Adrenal gland (tissue), 9 donors: ENCODE measurements at regions not wholly inside any gene's neighbourhood (a gene's known extent, or its start where the extent isn't known, plus 50 kb on each side); places are given as distances from the start of the nearest gene placed in this dataset.

Experiments
- DNase-seq, 7 donors: peaks; one replicate each; pipeline ENCODE4 v3.0.0-alpha.2; 2019 to 2020
- H3K27ac ChIP-seq, 5 donors: fragments of 200-600 bp; sonication (generic) in 4 of 5; 1 replicate in 3 of 5; 2 replicates in 2 of 5; pipeline versions ENCODE4 v1.5.1 to v1.8.0; 2016 to 2020; ENCODE audit warnings: mild to moderate bottlenecking in 1 of 5
- H3K27me3 ChIP-seq: fragments of 200-600 bp; 2 replicates; pipeline ENCODE4 v1.8.0; 2021
- H3K36me3 ChIP-seq, 2 donors: fragments of 200-600 bp; replicated peaks in 1 of 2; 1 replicate in 1 of 2; 2 replicates in 1 of 2; pipeline versions ENCODE4 v1.5.1 to v1.8.0; 2018 to 2022
- H3K4me1 ChIP-seq, 2 donors: fragments of 200-600 bp; replicated peaks in 1 of 2; 1 replicate in 1 of 2; 2 replicates in 1 of 2; pipeline versions ENCODE4 v1.5.1 to v1.8.0; 2018 to 2021
- H3K4me3 ChIP-seq, 4 donors: fragments of 200-600 bp; sonication (generic) in 3 of 4; one replicate each; pipeline ENCODE4 v1.5.1; 2016 to 2018
- H3K9me3 ChIP-seq, 3 donors: fragments of 200-600 bp; sonication (generic) in 1 of 3; replicated peaks in 1 of 3; 1 replicate in 2 of 3; 2 replicates in 1 of 3; pipeline versions ENCODE4 v1.5.1 to v1.8.0; 2016 to 2021
- POLR2A ChIP-seq, 2 donors: fragments of 450-650 bp; IDR thresholded peaks; one replicate each; pipeline ENCODE4 v1.6.1; 2017; ENCODE audit warnings: antibody characterized with exemption in 2 of 2, mild to moderate bottlenecking in 2 of 2, moderate library complexity in 1 of 2
- WGBS, 4 donors: extraction: QIAGEN DNeasy Blood & Tissue Kit in 2 of 4; methylation state at CpG; one replicate each; pipeline versions ENCODE4 v1.1.5 to v1.1.7; 2013 to 2017; 5-methylcytosine and 5-hydroxymethylcytosine counted together
- intact Hi-C, 2 donors: fragments of 100-400 bp; cut with DNase I; formaldehyde crosslinking; loops; one replicate each; pipeline versions ENCODE4 v1.14.1 to v1.15.0; 2022 to 2023
- TF ChIP-seq, protein P1 (sequence below), 6 experiments: fragments of 450-650 bp in 4 of 6; fragments of 200-600 bp in 2 of 6; sonication (generic) in 1 of 6; IDR thresholded peaks; 1 replicate in 5 of 6; 2 replicates in 1 of 6; pipeline versions ENCODE4 v1.5.1 to v1.8.0; 2016 to 2021; ENCODE audit warnings: antibody characterized with exemption in 6 of 6, mild to moderate bottlenecking in 2 of 6, moderate library complexity in 1 of 6
- donor health status: healthy with polysubstance abuse.
- donor health status: Bipolar disorder and iron deficiency.
- donor health status: DM: yes; HTN: yes; CAD: no.
- donor health status: DM: no; HTN: no; CAD: no.
- donor health status: DM: no; HTN: no; CAD: no.

DNA sequence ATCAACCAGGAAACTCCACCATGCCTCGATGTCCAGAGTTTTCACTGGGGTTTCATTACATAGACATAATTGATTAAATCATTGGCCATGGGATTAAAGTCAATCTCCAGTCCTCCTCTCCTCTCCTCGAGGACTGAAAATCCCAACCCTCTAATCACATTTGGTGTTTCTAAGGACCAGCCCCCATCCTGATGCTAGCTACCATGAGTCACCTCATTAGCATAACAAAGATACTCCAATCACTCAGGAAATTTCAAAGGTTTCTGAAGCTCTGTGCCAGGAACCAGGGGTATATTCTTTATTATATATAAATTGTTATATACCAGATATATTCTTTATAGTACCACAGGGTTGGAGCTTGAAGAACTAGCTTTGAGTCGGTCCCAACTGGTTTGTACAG lies 177.5 kb upstream of the PRNP start:
- H3K36me3 ChIP-seq, result no peaks in the 10 kb centered on the region
- no peaks in the 10 kb centered on the region for H3K27me3 ChIP-seq
- TF ChIP-seq POLR2A (IDR thresholded peaks at IDR 0.05), result no peak
- TF ChIP-seq, protein P1, sequence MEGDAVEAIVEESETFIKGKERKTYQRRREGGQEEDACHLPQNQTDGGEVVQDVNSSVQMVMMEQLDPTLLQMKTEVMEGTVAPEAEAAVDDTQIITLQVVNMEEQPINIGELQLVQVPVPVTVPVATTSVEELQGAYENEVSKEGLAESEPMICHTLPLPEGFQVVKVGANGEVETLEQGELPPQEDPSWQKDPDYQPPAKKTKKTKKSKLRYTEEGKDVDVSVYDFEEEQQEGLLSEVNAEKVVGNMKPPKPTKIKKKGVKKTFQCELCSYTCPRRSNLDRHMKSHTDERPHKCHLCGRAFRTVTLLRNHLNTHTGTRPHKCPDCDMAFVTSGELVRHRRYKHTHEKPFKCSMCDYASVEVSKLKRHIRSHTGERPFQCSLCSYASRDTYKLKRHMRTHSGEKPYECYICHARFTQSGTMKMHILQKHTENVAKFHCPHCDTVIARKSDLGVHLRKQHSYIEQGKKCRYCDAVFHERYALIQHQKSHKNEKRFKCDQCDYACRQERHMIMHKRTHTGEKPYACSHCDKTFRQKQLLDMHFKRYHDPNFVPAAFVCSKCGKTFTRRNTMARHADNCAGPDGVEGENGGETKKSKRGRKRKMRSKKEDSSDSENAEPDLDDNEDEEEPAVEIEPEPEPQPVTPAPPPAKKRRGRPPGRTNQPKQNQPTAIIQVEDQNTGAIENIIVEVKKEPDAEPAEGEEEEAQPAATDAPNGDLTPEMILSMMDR (IDR thresholded peaks at IDR 0.05), result no peak
- H3K4me3 ChIP-seq, result no peak overlapping the region
- no peaks in the 10 kb centered on the region for H3K9me3 ChIP-seq
- 75 to 88% (median 84%) methylated on average over 3 of the region's 3 CpGs for WGBS, 4 donors
- H3K27ac ChIP-seq, result no peak overlapping the region
- no peak for DNase-seq
- intact Hi-C loops, result no loop called here
- peaks cover 0 to 10% of the 10 kb centered on the region in 2 donors for H3K4me1 ChIP-seq

DNA sequence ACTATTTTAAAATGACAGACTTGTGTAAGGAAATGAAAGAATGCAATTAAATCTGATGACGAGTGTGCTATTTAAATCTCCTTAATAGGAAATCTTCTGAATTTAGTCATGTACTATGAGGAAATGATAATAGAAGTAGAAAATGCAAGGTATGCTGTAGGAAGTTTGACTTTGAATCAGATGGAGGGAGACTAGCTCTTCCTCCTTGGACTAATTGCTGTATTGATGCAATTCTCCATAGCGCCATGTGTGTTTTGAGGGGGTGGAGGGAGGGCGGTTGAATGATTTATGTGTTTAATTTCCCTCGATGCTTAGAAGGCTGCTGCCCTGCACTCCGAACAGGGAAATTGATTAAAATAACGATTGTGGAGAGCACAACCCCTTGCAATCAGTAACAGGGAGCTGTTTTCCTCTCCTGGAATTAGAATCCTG lies 179.0 kb upstream of the PRNP start:
- no peak overlapping the region for H3K27ac ChIP-seq
- H3K36me3 ChIP-seq, result no peaks in the 10 kb centered on the region
- 25 to 38% (median 37%) methylated on average over 6 of the region's 6 CpGs for WGBS, 4 donors
- no peaks in the 10 kb centered on the region for H3K9me3 ChIP-seq
- H3K4me1 ChIP-seq, result no peaks in the 10 kb centered on the region
- no peak for TF ChIP-seq POLR2A (IDR thresholded peaks at IDR 0.05)
- TF ChIP-seq, protein P1 (IDR thresholded peaks at IDR 0.05), result no peak
- intact Hi-C loops, result no loop called here
- DNase-seq, result no peak
- no peaks in the 10 kb centered on the region for H3K27me3 ChIP-seq
- no peak overlapping the region for H3K4me3 ChIP-seq

DNA sequence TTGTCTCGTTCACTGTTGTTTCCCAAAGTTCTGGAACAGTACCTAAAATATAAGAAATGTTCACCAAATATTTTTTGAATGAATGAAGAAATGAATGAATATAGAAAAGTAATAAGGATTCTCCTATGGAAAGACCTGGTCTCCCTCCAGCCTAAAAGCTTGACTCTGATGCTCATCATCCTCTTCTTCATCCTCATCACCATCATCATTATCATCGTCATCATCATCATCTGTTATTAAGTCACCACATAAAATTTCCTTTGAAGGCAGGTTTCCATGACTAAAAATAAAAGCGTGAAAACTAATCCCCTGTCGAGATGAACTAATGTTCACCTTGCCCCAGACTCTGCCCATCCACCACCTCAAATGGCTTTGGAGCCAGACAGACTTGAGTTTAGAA lies 181.4 kb upstream of the PRNP start:
- H3K9me3 ChIP-seq, result no peaks in the 10 kb centered on the region
- no peak for DNase-seq
- no peak overlapping the region for H3K4me3 ChIP-seq
- H3K4me1 ChIP-seq, result no peaks in the 10 kb centered on the region
- H3K27me3 ChIP-seq, result no peaks in the 10 kb centered on the region
- intact Hi-C loops, result no loop called here
- WGBS, 4 donors, result 67 to 80% (median 75%) methylated on average over 4 of the region's 4 CpGs
- H3K36me3 ChIP-seq, result no peaks in the 10 kb centered on the region
- H3K27ac ChIP-seq, result no peak overlapping the region
- TF ChIP-seq POLR2A (IDR thresholded peaks at IDR 0.05), result no peak
- TF ChIP-seq, protein P1 (IDR thresholded peaks at IDR 0.05), result no peak

DNA sequence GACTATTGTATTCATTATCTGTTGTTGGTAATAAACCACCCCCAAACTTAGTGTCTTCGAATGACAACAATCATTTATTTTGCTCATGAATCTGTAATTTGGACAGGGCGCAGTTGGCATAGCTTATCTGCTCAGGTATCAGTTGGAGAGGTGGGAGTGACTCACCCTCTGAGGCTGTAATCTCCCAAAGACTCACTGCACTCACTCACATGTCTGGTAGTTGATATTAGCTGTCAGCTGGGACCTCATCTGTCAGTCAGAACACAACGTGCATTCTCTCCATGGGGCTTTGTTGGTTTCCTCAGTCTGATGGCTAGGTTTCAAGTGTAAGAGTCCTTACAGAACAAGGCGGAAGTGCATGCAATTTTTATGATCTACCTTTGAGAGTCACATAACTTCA lies 183.5 kb upstream of the PRNP start:
- TF ChIP-seq, protein P1 (IDR thresholded peaks at IDR 0.05), result no peak
- no peak for TF ChIP-seq POLR2A (IDR thresholded peaks at IDR 0.05)
- H3K27me3 ChIP-seq, result no peaks in the 10 kb centered on the region
- intact Hi-C loops, result no loop called here
- no peak overlapping the region for H3K27ac ChIP-seq
- H3K36me3 ChIP-seq, result no peaks in the 10 kb centered on the region
- 50 to 69% (median 53%) methylated on average over 4 of the region's 4 CpGs for WGBS, 4 donors
- H3K4me1 ChIP-seq, result no peaks in the 10 kb centered on the region
- H3K9me3 ChIP-seq, result no peaks in the 10 kb centered on the region
- no peak for DNase-seq
- no peak overlapping the region for H3K4me3 ChIP-seq
